H9 (cell line): ENCODE measurements at regions not wholly inside any gene's neighbourhood (a gene's known extent, or its start where the extent isn't known, plus 50 kb on each side); places are given as distances from the start of the nearest gene placed in this dataset.

Experiments used
- DNase-seq: peaks from one replicate; pipeline ENCODE4 v3.0.0-alpha.2; 2017
- H2AFZ ChIP-seq: one replicate; pipeline ENCODE4 v1.6.1; 2013; ENCODE audit warnings: mild to moderate bottlenecking, low read length, control low read depth, moderate library complexity
- H2AK5ac ChIP-seq: 2 replicates; pipeline ENCODE4 v1.6.1; 2013; ENCODE audit warnings: low read length, control low read depth, mixed read lengths; ENCODE audit not compliant: insufficient read length
- H2BK120ac ChIP-seq: one replicate; pipeline ENCODE4 v1.6.1; 2013; ENCODE audit warnings: low read depth, mild to moderate bottlenecking, low read length, control low read depth, inconsistent platforms; ENCODE audit not compliant: poor library complexity, severe bottlenecking
- H2BK12ac ChIP-seq: 2 replicates; pipeline ENCODE4 v1.6.1; 2013; ENCODE audit warnings: low read length, control low read depth, mixed read lengths, low read depth; ENCODE audit not compliant: insufficient read length
- H2BK15ac ChIP-seq: 2 replicates; pipeline ENCODE4 v1.6.1; 2013; ENCODE audit warnings: low read depth, low read length, control low read depth
- H2BK20ac ChIP-seq: one replicate; pipeline ENCODE4 v1.6.1; 2013; ENCODE audit warnings: low read depth, mild to moderate bottlenecking, low read length, control low read depth, inconsistent platforms; ENCODE audit not compliant: poor library complexity, severe bottlenecking
- H2BK5ac ChIP-seq: 2 replicates; pipeline ENCODE4 v1.6.1; 2013; ENCODE audit warnings: low read length, control low read depth, mixed read lengths; ENCODE audit not compliant: insufficient read length
- H3K14ac ChIP-seq: 2 replicates; pipeline ENCODE4 v1.6.1; 2013; ENCODE audit warnings: low read length, control low read depth; ENCODE audit not compliant: insufficient read depth
- H3K18ac ChIP-seq: 2 replicates; pipeline ENCODE4 v1.6.1; 2013; ENCODE audit warnings: low read depth, mild to moderate bottlenecking, mixed read lengths, low read length, control low read depth; ENCODE audit not compliant: insufficient read length
- H3K23ac ChIP-seq: 2 replicates; pipeline ENCODE4 v1.6.1; 2013; ENCODE audit warnings: low read length, control low read depth, mixed read lengths, low read depth; ENCODE audit not compliant: insufficient read length
- H3K23me2 ChIP-seq: 2 replicates; pipeline ENCODE4 v1.6.1; 2013; ENCODE audit warnings: low read depth, mild to moderate bottlenecking, mixed read lengths, low read length, control low read depth; ENCODE audit not compliant: insufficient read length, poor library complexity, severe bottlenecking
- H3K27ac ChIP-seq: 2 replicates; pipeline ENCODE4 v1.5.1; 2013; ENCODE audit warnings: low read length, control low read depth, mixed read lengths, low read depth; ENCODE audit not compliant: insufficient read length
- H3K27me3 ChIP-seq: 2 replicates; pipeline ENCODE4 v1.6.1; 2013; ENCODE audit warnings: low read length, control low read depth, inconsistent platforms; ENCODE audit not compliant: insufficient read depth
- H3K4ac ChIP-seq: 2 replicates; pipeline ENCODE4 v1.6.1; 2013; ENCODE audit warnings: low read depth, mild to moderate bottlenecking, control low read depth, inconsistent platforms, low read length, moderate library complexity
- H3K4me1 ChIP-seq: 2 replicates; pipeline ENCODE4 v1.6.1; 2013; ENCODE audit warnings: low read length, control low read depth, inconsistent platforms; ENCODE audit not compliant: insufficient read depth
- H3K4me2 ChIP-seq: 2 replicates; pipeline ENCODE4 v1.6.1; 2013; ENCODE audit warnings: low read length, control low read depth, mixed read lengths; ENCODE audit not compliant: insufficient read length, insufficient read depth
- H3K56ac ChIP-seq: 2 replicates; pipeline ENCODE4 v1.6.1; 2013; ENCODE audit warnings: low read depth, mild to moderate bottlenecking, mixed read lengths, low read length, control low read depth; ENCODE audit not compliant: insufficient read length
- H3K79me1 ChIP-seq: 2 replicates; pipeline ENCODE4 v1.6.1; 2013; ENCODE audit warnings: low read depth, mild to moderate bottlenecking, moderate library complexity, low read length, control low read depth, inconsistent platforms; ENCODE audit not compliant: insufficient read depth, poor library complexity, severe bottlenecking
- H3K79me2 ChIP-seq: 2 replicates; pipeline ENCODE4 v1.6.1; 2013; ENCODE audit warnings: low read length, control low read depth, inconsistent platforms; ENCODE audit not compliant: insufficient read depth
- H3K9ac ChIP-seq: 2 replicates; pipeline ENCODE4 v1.6.1; 2013; ENCODE audit warnings: low read length, control low read depth, mixed read lengths; ENCODE audit not compliant: insufficient read length; ENCODE audit errors: extremely low read depth
- H3K9me3 ChIP-seq: one replicate; pipeline ENCODE4 v1.6.1; 2013; ENCODE audit warnings: low read depth, low read length, inconsistent platforms; ENCODE audit not compliant: control insufficient read depth
- H3T11ph ChIP-seq: one replicate; pipeline ENCODE4 v1.6.1; 2013; ENCODE audit warnings: mild to moderate bottlenecking, low read length, control low read depth, inconsistent platforms
- H4K20me1 ChIP-seq: one replicate; pipeline ENCODE4 v1.6.1; 2013; ENCODE audit not compliant: control insufficient read depth, insufficient read length, insufficient read depth
- H4K5ac ChIP-seq: 2 replicates; pipeline ENCODE4 v1.6.1; 2013; ENCODE audit warnings: low read depth, mild to moderate bottlenecking, mixed read lengths, low read length, control low read depth; ENCODE audit not compliant: insufficient read length
- H4K8ac ChIP-seq: replicated peaks from 2 replicates; pipeline ENCODE4 v1.6.1; 2013; ENCODE audit warnings: low read length, control low read depth, mixed read lengths, low read depth; ENCODE audit not compliant: insufficient read length
- H4K91ac ChIP-seq: 2 replicates; pipeline ENCODE4 v1.6.1; 2013; ENCODE audit warnings: low read depth, mild to moderate bottlenecking, moderate library complexity, mixed read lengths, low read length, control low read depth; ENCODE audit not compliant: insufficient read length
- H3K27ac Mint-ChIP-seq, 3 experiments: 2 replicates in 2 of 3; 3 replicates in 1 of 3; pipeline ENCODE4 v1.8.0; 2020 to 2021; ENCODE audit warnings: mixed read lengths in 3 of 3, mild to moderate bottlenecking in 1 of 3, moderate library complexity in 1 of 3
- H3K27me3 Mint-ChIP-seq: 2 replicates; pipeline ENCODE4 v1.8.0; 2021; ENCODE audit warnings: low read depth, mild to moderate bottlenecking, moderate library complexity, mixed read lengths
- H3K36me3 Mint-ChIP-seq, 3 experiments: 2 replicates in 2 of 3; 3 replicates in 1 of 3; pipeline ENCODE4 v1.8.0; 2020 to 2021; ENCODE audit warnings: low read depth in 3 of 3, mixed read lengths in 3 of 3; ENCODE audit not compliant: insufficient read depth in 1 of 3
- H3K4me1 Mint-ChIP-seq, 2 experiments: 2 replicates each; pipeline ENCODE4 v1.8.0; 2020; ENCODE audit warnings: mixed read lengths in 2 of 2
- H3K4me3 Mint-ChIP-seq, 2 experiments: 2 replicates in 1 of 2; 3 replicates in 1 of 2; pipeline ENCODE4 v1.8.0; 2020 to 2021; ENCODE audit warnings: mild to moderate bottlenecking in 2 of 2, mixed read lengths in 2 of 2, moderate library complexity in 1 of 2
- H3K9me3 Mint-ChIP-seq, 2 experiments: 2 replicates in 1 of 2; 3 replicates in 1 of 2; pipeline ENCODE4 v1.8.0; 2020; ENCODE audit warnings: mild to moderate bottlenecking in 2 of 2, mixed read lengths in 2 of 2, moderate library complexity in 1 of 2
- WGBS: extraction: QIAGEN DNeasy Blood & Tissue Kit; methylation state at CpG from one replicate; pipeline ENCODE4 v1.1.7; 2013; ENCODE audit warnings: missing lambda C conversion rate, low lambda C conversion rate, mixed read lengths; ENCODE audit not compliant: insufficient read length; ENCODE audit errors: extremely low coverage; 5-methylcytosine and 5-hydroxymethylcytosine counted together
- TF ChIP-seq, protein P1 (sequence below): fragments of 200-600 bp; sonication (generic); conservative IDR thresholded peaks from 3 replicates; pipeline ENCODE4 v1.8.0; 2021; ENCODE audit warnings: antibody characterized with exemption, mild to moderate bottlenecking

DNA sequence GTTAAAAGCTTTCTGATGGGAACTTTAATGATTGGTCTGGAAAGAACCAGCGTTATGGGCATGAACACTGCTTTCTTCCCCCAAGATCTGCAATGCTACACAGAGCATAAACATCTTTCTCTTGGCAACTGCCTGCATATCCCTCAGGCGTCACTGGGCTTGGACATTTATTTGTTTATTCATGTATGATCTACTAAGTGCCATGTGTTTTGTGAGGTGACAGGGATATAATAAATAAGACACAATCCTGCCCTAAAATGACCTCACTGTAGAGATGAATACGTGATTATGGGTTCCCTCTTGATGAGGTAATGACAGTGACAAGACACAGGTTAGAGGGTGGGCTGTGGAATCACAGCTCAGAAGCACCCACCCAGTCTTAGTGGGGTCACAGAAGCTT, 485.3 kb downstream of the PDCD6IP start:
- H3K23ac ChIP-seq = no peak overlapping the region
- no peak overlapping the region for H2AK5ac ChIP-seq
- H3K4me2 ChIP-seq = no peak overlapping the region
- H3K79me2 ChIP-seq = no peaks in the 10 kb centered on the region
- H2BK20ac ChIP-seq = no peak overlapping the region
- no peak overlapping the region for H2BK15ac ChIP-seq
- Mint-ChIP-seq H3K27ac (no peak overlapping the region), H3K4me1 (peaks cover 9% of the 10 kb centered on the region in 2 experiments; a peak in 2 of 4 replicates), H3K9me3 (no peaks in the 10 kb centered on the region), H3K27me3 (no peaks in the 10 kb centered on the region), H3K36me3 (no peaks in the 10 kb centered on the region; a peak in 1 of 7 replicates), H3K4me3 (no peak overlapping the region)
- no peak overlapping the region for H2AFZ ChIP-seq
- H3K4ac ChIP-seq = no peak overlapping the region
- no peak overlapping the region for H3K27ac ChIP-seq
- no peaks in the 10 kb centered on the region for H3K4me1 ChIP-seq
- no peak overlapping the region for H3T11ph ChIP-seq
- no peak overlapping the region for H2BK5ac ChIP-seq
- H3K14ac ChIP-seq = no peak overlapping the region
- H4K5ac ChIP-seq = no peak overlapping the region
- H3K9me3 ChIP-seq = no peaks in the 10 kb centered on the region
- H4K20me1 ChIP-seq = no peaks in the 10 kb centered on the region
- H3K18ac ChIP-seq = no peak overlapping the region
- no peak overlapping the region for H4K91ac ChIP-seq
- H2BK12ac ChIP-seq = no peak overlapping the region
- no peak overlapping the region for H3K9ac ChIP-seq
- no CpG with 5 or more reads among the region's 3 CpGs for WGBS
- no peak overlapping the region for H3K56ac ChIP-seq
- no peaks in the 10 kb centered on the region for H3K27me3 ChIP-seq
- H3K23me2 ChIP-seq = no peaks in the 10 kb centered on the region
- TF ChIP-seq, protein P1, sequence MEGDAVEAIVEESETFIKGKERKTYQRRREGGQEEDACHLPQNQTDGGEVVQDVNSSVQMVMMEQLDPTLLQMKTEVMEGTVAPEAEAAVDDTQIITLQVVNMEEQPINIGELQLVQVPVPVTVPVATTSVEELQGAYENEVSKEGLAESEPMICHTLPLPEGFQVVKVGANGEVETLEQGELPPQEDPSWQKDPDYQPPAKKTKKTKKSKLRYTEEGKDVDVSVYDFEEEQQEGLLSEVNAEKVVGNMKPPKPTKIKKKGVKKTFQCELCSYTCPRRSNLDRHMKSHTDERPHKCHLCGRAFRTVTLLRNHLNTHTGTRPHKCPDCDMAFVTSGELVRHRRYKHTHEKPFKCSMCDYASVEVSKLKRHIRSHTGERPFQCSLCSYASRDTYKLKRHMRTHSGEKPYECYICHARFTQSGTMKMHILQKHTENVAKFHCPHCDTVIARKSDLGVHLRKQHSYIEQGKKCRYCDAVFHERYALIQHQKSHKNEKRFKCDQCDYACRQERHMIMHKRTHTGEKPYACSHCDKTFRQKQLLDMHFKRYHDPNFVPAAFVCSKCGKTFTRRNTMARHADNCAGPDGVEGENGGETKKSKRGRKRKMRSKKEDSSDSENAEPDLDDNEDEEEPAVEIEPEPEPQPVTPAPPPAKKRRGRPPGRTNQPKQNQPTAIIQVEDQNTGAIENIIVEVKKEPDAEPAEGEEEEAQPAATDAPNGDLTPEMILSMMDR = no peak
- DNase-seq = no peak
- no peak overlapping the region for H4K8ac ChIP-seq
- H2BK120ac ChIP-seq = no peak overlapping the region
- H3K79me1 ChIP-seq = no peaks in the 10 kb centered on the region
